ENCODE measurements at regions not wholly inside any gene's neighbourhood (a gene's known extent, or its start where the extent isn't known, plus 50 kb on each side); places are given as distances from the start of the nearest gene placed in this dataset.

- TF ChIP-seq CTCF (IDR thresholded peaks at IDR 0.05; ENCODE audit: low read length) (no peak), EZH2 (optimal IDR thresholded peaks at IDR 0.05; ENCODE audit: low read depth, low read length) (no peak)
Observed at GRCh38 chr6:166001359-166001758, 166.3 kb downstream of the TBXT start.

Data from MM.1S (cell line).